ENCODE measurements at regions not wholly inside any gene's neighbourhood (a gene's known extent, or its start where the extent isn't known, plus 50 kb on each side); places are given as distances from the start of the nearest gene placed in this dataset.

DNA sequence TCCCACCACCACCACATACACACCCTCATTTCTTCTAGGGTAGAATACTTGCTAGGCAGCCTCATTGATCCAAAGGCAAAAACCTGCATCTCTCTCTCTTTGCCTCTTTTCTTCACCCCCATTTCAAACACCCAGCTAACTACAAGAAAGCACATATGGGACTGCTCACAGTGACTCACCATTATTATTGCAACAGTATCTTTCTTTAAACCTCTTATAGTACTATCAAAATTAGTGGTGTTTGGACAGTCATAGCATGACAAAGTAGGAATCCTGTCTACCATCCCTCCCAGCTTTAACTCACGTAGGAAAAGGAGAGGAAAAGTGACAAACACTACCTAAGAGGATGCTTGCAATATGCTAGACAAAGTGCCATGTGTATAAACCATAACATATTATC lies 422.5 kb upstream of the CRIM1 start:
- DNase-seq (no peak), ATAC-seq (no peak)
- no peaks in the 10 kb centered on the region for H3K36me3 ChIP-seq (replicated peaks in 1 of 2; ENCODE audit: insufficient read depth in 1 of 2, low read depth in 2 of 2)
- no peaks in the 10 kb centered on the region for H3K9me3 ChIP-seq
- H3K27me3 ChIP-seq: no peaks in the 10 kb centered on the region
- intact Hi-C loops (cut with DNase I): no loop called here
- no peaks in the 10 kb centered on the region for H3K4me1 ChIP-seq
- 39 to 63% methylated on average over 1 of the region's 1 CpG for WGBS, 2 donors
- TF ChIP-seq, protein P1, sequence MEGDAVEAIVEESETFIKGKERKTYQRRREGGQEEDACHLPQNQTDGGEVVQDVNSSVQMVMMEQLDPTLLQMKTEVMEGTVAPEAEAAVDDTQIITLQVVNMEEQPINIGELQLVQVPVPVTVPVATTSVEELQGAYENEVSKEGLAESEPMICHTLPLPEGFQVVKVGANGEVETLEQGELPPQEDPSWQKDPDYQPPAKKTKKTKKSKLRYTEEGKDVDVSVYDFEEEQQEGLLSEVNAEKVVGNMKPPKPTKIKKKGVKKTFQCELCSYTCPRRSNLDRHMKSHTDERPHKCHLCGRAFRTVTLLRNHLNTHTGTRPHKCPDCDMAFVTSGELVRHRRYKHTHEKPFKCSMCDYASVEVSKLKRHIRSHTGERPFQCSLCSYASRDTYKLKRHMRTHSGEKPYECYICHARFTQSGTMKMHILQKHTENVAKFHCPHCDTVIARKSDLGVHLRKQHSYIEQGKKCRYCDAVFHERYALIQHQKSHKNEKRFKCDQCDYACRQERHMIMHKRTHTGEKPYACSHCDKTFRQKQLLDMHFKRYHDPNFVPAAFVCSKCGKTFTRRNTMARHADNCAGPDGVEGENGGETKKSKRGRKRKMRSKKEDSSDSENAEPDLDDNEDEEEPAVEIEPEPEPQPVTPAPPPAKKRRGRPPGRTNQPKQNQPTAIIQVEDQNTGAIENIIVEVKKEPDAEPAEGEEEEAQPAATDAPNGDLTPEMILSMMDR (IDR thresholded peaks at IDR 0.05): no peak
- no peak for TF ChIP-seq POLR2A (IDR thresholded peaks at IDR 0.05)
- no peak overlapping the region for H3K4me3 ChIP-seq
- no peak overlapping the region for H3K27ac ChIP-seq

DNA sequence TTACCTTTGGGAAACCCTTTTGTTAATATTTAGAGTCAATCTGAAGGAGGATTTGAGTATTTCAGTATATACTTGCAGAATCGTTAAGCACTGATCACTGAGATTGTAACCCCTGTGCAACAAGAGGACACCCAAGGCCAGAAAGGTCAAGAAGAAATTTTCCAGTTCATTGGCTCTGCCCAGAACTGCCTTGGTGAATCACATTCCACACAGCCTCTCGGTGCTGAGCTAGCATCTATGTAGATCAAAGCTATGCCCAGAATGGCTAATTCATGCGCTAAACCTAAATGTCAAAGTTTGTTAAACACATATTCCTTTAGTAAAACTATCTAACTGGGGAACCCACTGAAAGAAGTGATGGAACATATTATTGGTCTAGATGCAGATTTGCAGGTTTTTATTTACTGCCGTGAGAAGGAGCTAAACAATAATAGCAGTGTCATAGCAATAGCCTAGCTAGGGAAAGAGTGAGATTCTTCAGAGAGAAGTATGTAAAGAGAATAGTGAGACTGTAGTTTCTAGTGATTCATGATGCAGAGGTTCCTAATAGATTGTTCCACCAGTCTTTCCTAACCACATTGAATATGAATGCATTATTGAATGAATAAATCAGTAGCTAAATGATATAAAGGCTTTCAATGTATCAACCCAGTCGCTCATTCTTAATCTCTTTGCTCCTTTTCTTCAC lies 423.2 kb upstream of the CRIM1 start:
- H3K4me1 ChIP-seq: no peaks in the 10 kb centered on the region
- WGBS, 2 donors: 72 to 74% methylated on average over 5 of the region's 5 CpGs
- H3K4me3 ChIP-seq: no peak overlapping the region
- no peaks in the 10 kb centered on the region for H3K27me3 ChIP-seq
- intact Hi-C loops (cut with DNase I): no loop called here
- no peak overlapping the region for H3K27ac ChIP-seq
- DNase-seq (no peak), ATAC-seq (no peak)
- H3K36me3 ChIP-seq (replicated peaks in 1 of 2; ENCODE audit: insufficient read depth in 1 of 2, low read depth in 2 of 2): no peaks in the 10 kb centered on the region
- no peak for TF ChIP-seq POLR2A (IDR thresholded peaks at IDR 0.05)
- TF ChIP-seq, protein P1 (IDR thresholded peaks at IDR 0.05): no peak
- H3K9me3 ChIP-seq: no peaks in the 10 kb centered on the region

DNA sequence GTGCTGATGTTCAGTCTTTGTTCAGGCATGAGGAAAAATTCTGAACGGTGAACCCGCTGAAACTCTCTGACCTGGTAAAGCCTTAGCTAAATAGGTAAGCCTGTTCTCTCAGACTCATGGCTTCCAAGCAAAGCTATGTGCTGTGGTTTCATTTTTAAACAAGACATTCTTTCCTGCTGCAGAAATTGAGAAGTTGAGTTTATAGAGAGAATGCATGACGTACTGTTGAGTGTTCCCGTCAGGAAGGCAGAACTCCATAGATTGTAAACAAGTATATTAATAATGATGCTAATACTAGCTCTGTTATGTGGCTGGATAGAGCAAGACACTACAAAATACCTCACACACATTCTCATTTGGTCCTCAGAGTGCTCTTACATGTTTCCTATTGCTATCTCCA lies 424.0 kb upstream of the CRIM1 start:
- no peaks in the 10 kb centered on the region for H3K27me3 ChIP-seq
- TF ChIP-seq POLR2A (IDR thresholded peaks at IDR 0.05): no peak
- TF ChIP-seq, protein P1 (IDR thresholded peaks at IDR 0.05): no peak
- H3K36me3 ChIP-seq (replicated peaks in 1 of 2; ENCODE audit: insufficient read depth in 1 of 2, low read depth in 2 of 2): no peaks in the 10 kb centered on the region
- 73 to 84% methylated on average over 4 of the region's 4 CpGs for WGBS, 2 donors
- intact Hi-C loops (cut with DNase I): no loop called here
- no peak overlapping the region for H3K4me3 ChIP-seq
- no peak overlapping the region for H3K27ac ChIP-seq
- H3K9me3 ChIP-seq: no peaks in the 10 kb centered on the region
- ATAC-seq (no peak), DNase-seq (no peak)
- no peaks in the 10 kb centered on the region for H3K4me1 ChIP-seq

DNA sequence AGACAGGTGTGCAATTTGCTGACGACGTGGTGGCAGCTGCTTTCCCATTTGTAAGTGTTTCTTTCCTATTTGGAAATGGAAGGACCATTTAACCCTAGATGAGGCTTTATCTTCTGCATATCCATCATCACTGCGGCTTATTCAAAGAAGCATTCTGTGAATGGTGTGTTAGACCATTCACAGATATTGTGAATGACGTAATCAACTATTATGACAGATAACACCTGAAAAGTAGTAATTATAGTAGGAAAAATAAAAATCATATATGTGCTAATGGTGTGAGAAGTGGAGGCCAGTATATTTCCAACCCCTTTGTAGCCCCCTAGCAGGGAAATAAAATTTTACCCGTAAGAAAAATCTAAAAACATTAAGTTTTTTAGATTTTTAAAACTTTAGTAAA lies 424.5 kb upstream of the CRIM1 start:
- ATAC-seq: no peak
- no peaks in the 10 kb centered on the region for H3K9me3 ChIP-seq
- intact Hi-C loops (cut with DNase I): no loop called here
- TF ChIP-seq, protein P1 (IDR thresholded peaks at IDR 0.05): no peak
- no peak overlapping the region for H3K4me3 ChIP-seq
- no peaks in the 10 kb centered on the region for H3K27me3 ChIP-seq
- no peak for DNase-seq
- H3K36me3 ChIP-seq (replicated peaks in 1 of 2; ENCODE audit: insufficient read depth in 1 of 2, low read depth in 2 of 2): no peaks in the 10 kb centered on the region
- 73% methylated on average over 5 of the region's 5 CpGs for WGBS, 2 donors
- H3K4me1 ChIP-seq: no peaks in the 10 kb centered on the region
- H3K27ac ChIP-seq: no peak overlapping the region

DNA sequence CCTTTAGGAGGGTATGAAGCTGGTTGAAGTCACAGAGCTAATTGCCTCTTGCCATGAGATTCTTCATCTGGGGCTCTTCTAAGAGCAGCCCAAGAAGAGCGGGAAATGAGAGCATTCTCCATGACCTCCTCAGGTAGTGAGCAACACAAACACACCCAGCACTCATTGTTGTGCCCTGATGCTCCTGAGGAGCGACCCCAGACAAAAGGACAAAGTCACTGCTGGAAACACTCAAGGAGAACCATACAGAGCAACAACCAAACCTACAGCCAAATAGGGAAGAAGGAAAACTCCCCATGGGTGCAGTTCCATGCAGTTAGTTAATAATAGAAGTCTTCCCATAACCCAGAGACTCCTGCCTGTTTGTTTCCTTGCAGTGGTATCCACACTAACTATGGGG lies 426.0 kb upstream of the CRIM1 start:
- H3K4me1 ChIP-seq: no peaks in the 10 kb centered on the region
- no peak for TF ChIP-seq POLR2A (IDR thresholded peaks at IDR 0.05)
- TF ChIP-seq, protein P1 (IDR thresholded peaks at IDR 0.05): no peak
- no peak overlapping the region for H3K4me3 ChIP-seq
- ATAC-seq (no peak), DNase-seq (no peak)
- no peaks in the 10 kb centered on the region for H3K27me3 ChIP-seq
- 61 to 77% methylated on average over 2 of the region's 2 CpGs for WGBS, 2 donors
- H3K27ac ChIP-seq: no peak overlapping the region
- intact Hi-C loops (cut with DNase I): no loop called here
- H3K36me3 ChIP-seq (replicated peaks in 1 of 2; ENCODE audit: insufficient read depth in 1 of 2, low read depth in 2 of 2): no peaks in the 10 kb centered on the region
- H3K9me3 ChIP-seq: no peaks in the 10 kb centered on the region
